ENCODE measurements at regions not wholly inside any gene's neighbourhood (a gene's known extent, or its start where the extent isn't known, plus 50 kb on each side); places are given as distances from the start of the nearest gene placed in this dataset.

- TF ChIP-seq CTCF (IDR thresholded peaks at IDR 0.05) (no peak), EP300 (IDR thresholded peaks at IDR 0.05; ENCODE audit: low read depth) (no peak)
Measured at GRCh38 chr1:62988867-62989266, 204.9 kb downstream of the ATG4C start.

All from transverse colon (tissue), 3 donors.